ENCODE measurements at regions not wholly inside any gene's neighbourhood (a gene's known extent, or its start where the extent isn't known, plus 50 kb on each side); places are given as distances from the start of the nearest gene placed in this dataset.

DNA sequence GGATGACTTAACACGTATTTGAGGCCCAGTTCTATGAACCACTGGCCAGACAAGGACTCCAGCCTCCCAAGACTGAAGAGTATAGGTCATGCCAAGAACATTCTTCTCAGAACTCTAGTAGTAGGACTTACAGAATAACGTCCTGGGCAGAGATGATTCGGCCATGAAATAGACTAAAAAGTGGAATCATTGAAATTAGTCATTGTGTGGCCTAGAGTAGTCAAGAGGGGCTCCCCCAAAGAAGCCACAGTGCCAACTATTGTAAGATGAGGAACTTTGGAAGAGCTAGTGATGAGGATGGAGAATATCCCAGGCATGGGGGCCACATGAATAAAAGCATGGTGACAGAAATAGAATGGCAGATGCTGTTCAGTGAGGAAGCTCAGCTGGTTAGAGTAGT is 101.1 kb downstream of the TRIB2 start:
- Mint-ChIP-seq H3K27me3 (no peaks in the 10 kb centered on the region), H3K36me3 (no peaks in the 10 kb centered on the region), H3K9me3 (no peaks in the 10 kb centered on the region), H3K4me3 (no peak overlapping the region), H3K4me1 (ENCODE audit: low read depth) (peaks cover 54% of the 10 kb centered on the region), H3K27ac (no peak overlapping the region)
- CTCF ChIA-PET: no interaction called here
- POLR2A ChIA-PET: no interaction called here
- intact Hi-C loops (cut with micrococcal nuclease): loop anchor here (5.0 kb wide), 4 partner anchors 101 to 986 kb away; partner anchors contain the start of gene TRIB2
- peak; percentile 18 for DNase-seq

DNA sequence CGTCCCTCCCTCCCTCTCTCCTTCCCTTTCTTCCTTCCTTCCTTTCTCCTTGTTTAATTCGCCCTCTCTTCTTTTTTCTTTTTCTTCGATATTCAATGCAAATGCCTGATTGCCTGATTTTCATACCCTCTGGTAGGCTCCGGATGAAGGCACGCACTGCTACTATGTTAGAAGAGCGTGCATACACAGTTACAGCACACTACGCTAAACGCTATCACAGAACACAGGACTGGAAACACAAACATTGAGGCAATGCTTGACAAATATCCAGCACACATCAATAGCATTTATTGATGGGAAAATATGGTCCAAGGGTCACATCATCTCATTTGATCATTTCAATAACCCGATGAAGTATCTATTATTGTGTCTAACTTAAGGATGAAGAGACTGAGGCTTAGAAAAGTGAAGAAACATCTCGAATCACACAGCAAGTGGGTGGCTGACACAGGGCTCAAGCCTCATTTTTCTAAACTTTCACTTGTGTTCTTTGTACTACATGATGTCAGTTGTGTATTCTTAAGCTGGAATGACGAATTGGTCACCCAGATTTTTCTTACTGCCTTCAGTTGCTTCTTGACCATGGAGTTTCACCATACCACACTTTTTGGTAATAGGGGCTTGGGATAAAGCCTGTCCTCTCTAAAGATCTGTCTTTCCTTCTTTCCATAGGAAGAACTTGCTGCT is 101.8 kb downstream of the TRIB2 start:
- Mint-ChIP-seq H3K9me3 (no peaks in the 10 kb centered on the region), H3K4me1 (ENCODE audit: low read depth) (peaks cover 54% of the 10 kb centered on the region), H3K4me3 (no peak overlapping the region), H3K27me3 (no peaks in the 10 kb centered on the region), H3K36me3 (no peaks in the 10 kb centered on the region), H3K27ac (no peak overlapping the region)
- intact Hi-C loops (cut with micrococcal nuclease): loop anchor here (5.0 kb wide), 4 partner anchors 101 to 986 kb away; partner anchors contain the start of gene TRIB2
- DNase-seq: no peak
- ChIA-PET POLR2A (no interaction called here), CTCF (no interaction called here)

DNA sequence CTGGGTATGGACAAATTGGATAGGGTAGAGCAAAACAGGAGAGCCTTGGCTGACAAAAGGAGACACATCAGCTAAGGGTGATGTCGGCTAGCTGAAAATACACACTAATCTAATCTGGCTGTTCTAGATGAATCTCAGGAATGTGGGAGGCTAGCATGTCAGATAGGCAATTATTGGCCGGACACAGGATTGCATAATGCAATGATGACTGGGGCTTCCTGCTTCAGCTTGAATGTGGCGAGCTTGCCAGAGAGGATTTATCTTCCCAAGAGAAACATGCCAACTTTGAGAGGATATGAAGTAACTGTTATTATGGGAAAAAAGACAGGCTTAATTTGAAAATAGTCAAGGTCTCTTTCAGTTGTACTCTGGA is 102.4 kb downstream of the TRIB2 start:
- no peaks in the 10 kb centered on the region for H3K9me3 Mint-ChIP-seq
- H3K4me1 Mint-ChIP-seq (ENCODE audit: low read depth): peaks cover 54% of the 10 kb centered on the region
- ChIA-PET POLR2A (no interaction called here), CTCF (no interaction called here)
- H3K4me3 Mint-ChIP-seq: no peak overlapping the region
- H3K36me3 Mint-ChIP-seq: no peaks in the 10 kb centered on the region
- H3K27ac Mint-ChIP-seq: no peak overlapping the region
- intact Hi-C loops (cut with micrococcal nuclease): loop anchor here (5.0 kb wide), 4 partner anchors 102 to 987 kb away; partner anchors contain the start of gene TRIB2
- no peak for DNase-seq
- H3K27me3 Mint-ChIP-seq: no peaks in the 10 kb centered on the region

- Mint-ChIP-seq H3K27ac (no peak overlapping the region), H3K4me3 (no peak overlapping the region), H3K9me3 (no peaks in the 10 kb centered on the region), H3K36me3 (no peaks in the 10 kb centered on the region), H3K27me3 (no peaks in the 10 kb centered on the region), H3K4me1 (ENCODE audit: low read depth) (peaks cover 54% of the 10 kb centered on the region)
- ChIA-PET POLR2A (no interaction called here), CTCF (no interaction called here)
- DNase-seq: no peak
- intact Hi-C loops (cut with micrococcal nuclease): loop anchor here (2.0 to 5.0 kb wide), 5 partner anchors 37 to 987 kb away; partner anchors contain the start of gene TRIB2
Observed at GRCh38 chr2:12819721-12820120, 103.0 kb downstream of the TRIB2 start.

DNA sequence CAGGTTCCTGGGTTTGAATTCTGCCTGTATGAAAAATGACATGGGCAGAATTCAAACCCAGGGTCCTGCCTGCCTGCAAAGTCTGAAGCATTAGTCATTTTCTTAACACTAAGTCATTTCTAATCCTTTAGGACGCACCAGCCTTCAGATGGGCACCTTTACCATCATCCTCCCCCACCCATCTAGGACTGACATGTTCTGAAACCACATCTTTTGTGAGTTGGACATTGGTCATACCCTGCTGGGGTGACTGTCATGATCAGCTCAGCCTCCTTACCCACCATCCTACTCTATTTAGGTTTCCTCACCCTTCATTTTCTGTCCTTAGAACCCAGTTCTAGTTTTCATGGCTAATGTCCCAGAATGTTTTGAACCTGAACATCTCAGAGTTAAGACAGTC is 104.9 kb downstream of the TRIB2 start:
- CTCF ChIA-PET: no interaction called here
- H3K9me3 Mint-ChIP-seq: no peaks in the 10 kb centered on the region

GRCh38 chr2:12824351-12824777 is 107.6 kb downstream of the TRIB2 start:
- no peak overlapping the region for H3K4me3 Mint-ChIP-seq
- intact Hi-C loops (cut with micrococcal nuclease): no loop called here
- H3K27ac Mint-ChIP-seq: no peak overlapping the region
- H3K36me3 Mint-ChIP-seq: no peaks in the 10 kb centered on the region
- DNase-seq: no peak
- H3K9me3 Mint-ChIP-seq: no peaks in the 10 kb centered on the region
- ChIA-PET POLR2A (no interaction called here), CTCF (interaction anchor here (1.8 kb wide), 1 partner anchor 182 kb away, joined by 7 read pairs; no protein-coding TSS in a partner anchor)
- H3K4me1 Mint-ChIP-seq (ENCODE audit: low read depth): peaks cover 17% of the 10 kb centered on the region
- no peaks in the 10 kb centered on the region for H3K27me3 Mint-ChIP-seq

More for the DNA sequence above, 104.9 kb downstream of the TRIB2 start:
- Mint-ChIP-seq H3K27ac (no peak overlapping the region), H3K4me1 (ENCODE audit: low read depth) (peaks cover 42% of the 10 kb centered on the region), H3K36me3 (no peaks in the 10 kb centered on the region), H3K4me3 (no peak overlapping the region), H3K27me3 (no peaks in the 10 kb centered on the region)
- DNase-seq: peak; percentile 39
- intact Hi-C loops (cut with micrococcal nuclease): loop anchor here (2.0 kb wide), 1 partner anchor 35 kb away; no protein-coding TSS in a partner anchor
- POLR2A ChIA-PET: interaction anchor here (1.2 kb wide), 1 partner anchor 18 kb away, joined by 3 read pairs; no protein-coding TSS in a partner anchor

GRCh38 chr2:12824778-12825379 is 108.1 kb downstream of the TRIB2 start:
- H3K36me3 Mint-ChIP-seq: no peaks in the 10 kb centered on the region
- H3K9me3 Mint-ChIP-seq: no peaks in the 10 kb centered on the region
- intact Hi-C loops (cut with micrococcal nuclease): no loop called here

GRCh38 chr2:12826781-12827180 is 110.0 kb downstream of the TRIB2 start:
- no peak for DNase-seq
- ChIA-PET POLR2A (no interaction called here), CTCF (interaction anchor here (1.1 kb wide), 1 partner anchor 104 kb away, joined by 4 read pairs; no protein-coding TSS in a partner anchor)
- Mint-ChIP-seq H3K27ac (no peak overlapping the region), H3K36me3 (no peaks in the 10 kb centered on the region), H3K9me3 (no peaks in the 10 kb centered on the region), H3K27me3 (no peaks in the 10 kb centered on the region), H3K4me1 (ENCODE audit: low read depth) (peaks cover 2% of the 10 kb centered on the region), H3K4me3 (no peak overlapping the region)
- intact Hi-C loops (cut with micrococcal nuclease): no loop called here

More at GRCh38 chr2:12824778-12825379, 108.1 kb downstream of the TRIB2 start:
- no peak overlapping the region for H3K27ac Mint-ChIP-seq
- H3K4me3 Mint-ChIP-seq: no peak overlapping the region
- ChIA-PET CTCF (no interaction called here), POLR2A (no interaction called here)
- no peak for DNase-seq
- H3K27me3 Mint-ChIP-seq: no peaks in the 10 kb centered on the region
- peaks cover 12% of the 10 kb centered on the region for H3K4me1 Mint-ChIP-seq (ENCODE audit: low read depth)

DNA sequence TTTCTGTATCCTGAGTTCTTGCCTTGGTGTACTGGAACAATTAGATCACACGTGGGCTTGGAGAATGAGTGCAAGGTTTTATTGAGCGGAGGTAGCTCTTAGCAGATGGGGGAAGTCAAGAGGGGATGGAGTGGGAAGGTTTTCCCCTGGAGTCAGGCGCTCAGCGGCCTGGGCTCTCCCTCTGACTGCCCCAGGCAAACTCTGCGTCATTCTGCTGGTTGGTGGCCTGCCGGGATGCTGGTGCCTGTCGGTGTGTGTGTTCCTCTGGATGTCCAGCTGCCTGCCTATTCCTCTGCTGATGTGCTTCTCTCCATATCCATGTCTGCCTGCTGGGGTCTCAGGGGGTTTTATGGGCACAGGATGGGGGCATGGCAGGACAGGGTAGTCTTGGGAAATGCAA is 111.0 kb downstream of the TRIB2 start:
- Mint-ChIP-seq H3K36me3 (no peaks in the 10 kb centered on the region), H3K4me3 (no peak overlapping the region), H3K4me1 (ENCODE audit: low read depth) (no peaks in the 10 kb centered on the region), H3K9me3 (no peaks in the 10 kb centered on the region), H3K27ac (no peak overlapping the region), H3K27me3 (no peaks in the 10 kb centered on the region)
- no peak for DNase-seq
- intact Hi-C loops (cut with micrococcal nuclease): no loop called here
- ChIA-PET CTCF (no interaction called here), POLR2A (no interaction called here)

DNA sequence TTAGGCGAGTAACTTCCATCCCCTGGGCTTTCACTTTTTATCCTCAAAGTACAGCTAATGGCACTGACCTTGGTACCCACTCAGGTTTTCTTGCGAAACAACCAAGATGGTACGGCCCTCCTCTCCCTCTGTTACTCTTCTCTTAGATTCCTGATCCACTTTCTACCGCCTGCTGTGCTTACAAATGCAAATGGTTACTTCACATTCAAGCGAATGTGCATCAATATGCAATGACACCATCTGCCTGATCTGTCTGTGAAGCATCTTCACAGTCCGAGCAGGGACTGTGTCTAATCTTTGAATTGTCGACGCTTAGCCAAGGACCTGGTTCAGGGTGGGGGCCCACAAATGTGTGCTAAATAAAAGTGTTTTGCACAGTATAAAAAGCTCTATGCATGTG is 112.2 kb downstream of the TRIB2 start:
- Mint-ChIP-seq H3K4me1 (ENCODE audit: low read depth) (no peaks in the 10 kb centered on the region), H3K27ac (no peak overlapping the region), H3K36me3 (no peaks in the 10 kb centered on the region), H3K9me3 (no peaks in the 10 kb centered on the region), H3K4me3 (no peak overlapping the region), H3K27me3 (no peaks in the 10 kb centered on the region)
- ChIA-PET CTCF (interaction anchor here (1.6 kb wide), 1 partner anchor 178 kb away, joined by 5 read pairs; no protein-coding TSS in a partner anchor), POLR2A (no interaction called here)
- no peak for DNase-seq
- intact Hi-C loops (cut with micrococcal nuclease): no loop called here

DNA sequence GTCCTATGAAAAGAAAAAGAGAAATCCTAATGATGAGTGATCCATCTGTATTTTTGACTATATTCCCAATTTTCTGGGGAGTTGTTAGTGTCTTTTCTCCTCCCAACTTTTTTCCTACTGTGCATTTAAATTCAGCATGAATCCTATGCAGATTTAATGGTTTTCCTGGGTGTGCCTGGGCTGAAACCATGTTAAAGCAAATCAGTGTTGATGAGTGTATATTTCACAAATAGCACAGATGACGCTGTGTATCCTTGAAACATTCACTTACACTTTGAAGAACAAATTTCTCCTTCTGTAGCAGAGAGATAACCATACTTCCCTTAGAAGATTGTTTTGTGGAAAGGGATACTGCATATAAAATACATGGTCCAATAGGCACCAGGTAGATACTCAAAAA is 114.3 kb downstream of the TRIB2 start:
- H3K27ac Mint-ChIP-seq: no peak overlapping the region
- ChIA-PET POLR2A (no interaction called here), CTCF (no interaction called here)
- H3K27me3 Mint-ChIP-seq: peaks cover under 1% of the 10 kb centered on the region
- no peak for DNase-seq
- no peaks in the 10 kb centered on the region for H3K9me3 Mint-ChIP-seq
- no peaks in the 10 kb centered on the region for H3K36me3 Mint-ChIP-seq
- intact Hi-C loops (cut with micrococcal nuclease): no loop called here
- no peaks in the 10 kb centered on the region for H3K4me1 Mint-ChIP-seq (ENCODE audit: low read depth)
- H3K4me3 Mint-ChIP-seq: no peak overlapping the region

DNA sequence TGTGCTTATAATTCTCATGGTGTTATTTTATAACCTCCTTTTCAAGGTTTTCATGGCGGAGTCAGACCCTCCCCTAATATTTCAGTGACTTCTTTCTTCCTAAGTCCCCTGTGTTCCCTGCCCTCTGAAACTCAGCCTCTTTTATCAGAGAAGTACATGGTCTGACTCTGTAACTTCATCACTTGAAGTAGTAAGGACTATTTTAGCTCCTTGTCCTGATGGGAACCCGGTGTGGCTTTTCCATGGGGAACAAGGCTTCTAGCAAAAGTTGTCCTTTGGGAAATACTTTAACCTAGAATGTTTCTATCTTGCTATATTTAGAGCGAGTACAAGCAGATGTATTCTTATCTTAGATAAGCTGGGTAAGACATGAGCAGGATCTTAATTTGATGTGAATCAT is 117.5 kb downstream of the TRIB2 start:
- no peaks in the 10 kb centered on the region for H3K36me3 Mint-ChIP-seq
- H3K4me1 Mint-ChIP-seq (ENCODE audit: low read depth): no peaks in the 10 kb centered on the region
- no peak overlapping the region for H3K27ac Mint-ChIP-seq
- POLR2A ChIA-PET: no interaction called here
- CTCF ChIA-PET: no interaction called here
- peaks cover 3% of the 10 kb centered on the region for H3K27me3 Mint-ChIP-seq
- no peak for DNase-seq
- intact Hi-C loops (cut with micrococcal nuclease): no loop called here
- no peak overlapping the region for H3K4me3 Mint-ChIP-seq
- no peaks in the 10 kb centered on the region for H3K9me3 Mint-ChIP-seq

GRCh38 chr2:12835733-12836132 is 119.0 kb downstream of the TRIB2 start:
- Mint-ChIP-seq H3K36me3 (no peaks in the 10 kb centered on the region), H3K27ac (no peak overlapping the region), H3K9me3 (no peaks in the 10 kb centered on the region), H3K4me1 (ENCODE audit: low read depth) (no peaks in the 10 kb centered on the region), H3K27me3 (peaks cover 3% of the 10 kb centered on the region), H3K4me3 (no peak overlapping the region)
- intact Hi-C loops (cut with micrococcal nuclease): no loop called here
- CTCF ChIA-PET: no interaction called here
- POLR2A ChIA-PET: no interaction called here
- DNase-seq: no peak

Data from activated CD4-positive, alpha-beta memory T cell treated with anti-CD3 and anti-CD28 coated beads for 36 hours (primary cell).